HCT116 (cell line): ENCODE measurements at regions not wholly inside any gene's neighbourhood (a gene's known extent, or its start where the extent isn't known, plus 50 kb on each side); places are given as distances from the start of the nearest gene placed in this dataset.

Experiments
- ATAC-seq: fragments of 200-7000 bp; cut with Tn5 transposase; 2 replicates; pipeline ENCODE4 v1.9.1; 2020; ENCODE audit warnings: mild to moderate bottlenecking, moderate library complexity
- BruUV-seq: library from RNA; stranded (reverse); fragments of 400-500 nt; replicated peaks from 2 replicates; lab custom pipeline; 2021; lab: Mats Ljungman, UMichigan
- CTCF ChIA-PET: fragments of 300-600 bp; sonication (Branson Sonifier 250); formaldehyde crosslinking; loops from one replicate; lab custom pipeline; 2021; ENCODE audit warnings: antibody characterized with exemption; lab: Charles Lee
- POLR2A ChIA-PET: fragments of 300-600, 350-600 bp; sonication (Branson Sonifier 250); formaldehyde crosslinking; loops from one replicate; lab custom pipeline; 2021; ENCODE audit warnings: antibody characterized with exemption; lab: Charles Lee
- RAD21 ChIA-PET, 2 experiments: fragments of 300-600 bp; sonication (Branson Sonifier 250); formaldehyde crosslinking; loops; one replicate each; lab custom pipeline; 2023; ENCODE audit warnings: low total read pairs in 2 of 2; ENCODE audit not compliant: uncharacterized antibody in 2 of 2, unreplicated experiment in 2 of 2, low non-redundant PET in 1 of 2; lab: Charles Lee
- DNase-seq: peaks from one replicate; pipeline ENCODE4 v3.0.0-alpha.2; 2010; ENCODE audit warnings: low read depth, low spot score
- H2AFZ ChIP-seq: fragments of 200-600 bp; shearing (Covaris generic), sonication (generic); 2 replicates; pipeline ENCODE4 v1.6.1; 2017; ENCODE audit warnings: low read depth, mixed run types, mixed read lengths, antibody characterized with exemption, low read length; ENCODE audit not compliant: poor library complexity, severe bottlenecking
- H3K27ac ChIP-seq: 2 replicates; pipeline ENCODE4 v1.5.1; 2012; ENCODE audit warnings: low read depth, low read length
- H3K27me3 ChIP-seq: fragments of 200-600 bp; sonication (generic); 2 replicates; pipeline ENCODE4 v1.6.1; 2016; ENCODE audit warnings: mixed run types, low read length, mixed read lengths; ENCODE audit not compliant: insufficient read depth
- H3K36me3 ChIP-seq, 2 experiments: fragments of 200-500 bp in 1 of 2; fragments of 200-600 bp in 1 of 2; sonication (Bioruptor generic) in 1 of 2; sonication (generic) in 1 of 2; 2 replicates each; pipeline versions ENCODE4 v1.5.1 to v1.6.1; 2014 to 2016; ENCODE audit warnings: low read length in 2 of 2, inconsistent platforms in 1 of 2, mixed read lengths in 1 of 2, mixed run types in 1 of 2; ENCODE audit not compliant: insufficient read depth in 2 of 2, control insufficient read depth in 1 of 2
- H3K4me1 ChIP-seq, 2 experiments: fragments of 200-600 bp in 1 of 2; sonication (generic) in 1 of 2; 2 replicates each; pipeline versions ENCODE4 v1.5.1 to v1.6.1; 2012 to 2017; ENCODE audit warnings: low read length in 2 of 2, inconsistent platforms in 1 of 2, mild to moderate bottlenecking in 1 of 2, mixed read lengths in 1 of 2, mixed run types in 1 of 2, moderate library complexity in 1 of 2; ENCODE audit not compliant: insufficient read depth in 2 of 2, control insufficient read depth in 1 of 2
- H3K4me2 ChIP-seq: fragments of 200-600 bp; sonication (generic); 2 replicates; pipeline ENCODE4 v1.6.1; 2017; ENCODE audit warnings: mixed run types, low read length, mixed read lengths
- H3K4me3 ChIP-seq, 2 experiments: fragments of 200-600 bp in 1 of 2; sonication (generic) in 1 of 2; replicated peaks in 1 of 2; 2 replicates each; pipeline ENCODE4 v1.5.1; 2011 to 2016; ENCODE audit warnings: low read length in 2 of 2, control low read depth in 1 of 2, low read depth in 1 of 2, mild to moderate bottlenecking in 1 of 2, mixed read lengths in 1 of 2, mixed run types in 1 of 2
- H3K79me2 ChIP-seq: fragments of 200-600 bp; sonication (generic); 2 replicates; pipeline ENCODE4 v1.6.1; 2017; ENCODE audit warnings: mild to moderate bottlenecking, mixed run types, low read length, moderate library complexity, mixed read lengths; ENCODE audit not compliant: insufficient read depth
- H3K9ac ChIP-seq: fragments of 200-600 bp; sonication (generic); 2 replicates; pipeline ENCODE4 v1.6.1; 2016; ENCODE audit warnings: low read length, mixed read lengths
- H3K9me2 ChIP-seq: fragments of 200-600 bp; sonication (generic), shearing (Covaris generic); 2 replicates; pipeline ENCODE4 v1.6.1; 2017; ENCODE audit warnings: mixed run types, mild to moderate bottlenecking, moderate library complexity; ENCODE audit not compliant: insufficient read depth
- H3K9me3 ChIP-seq, 2 experiments: fragments of 200-500 bp in 1 of 2; fragments of 200-600 bp in 1 of 2; sonication (Bioruptor generic) in 1 of 2; sonication (generic) in 1 of 2; 2 replicates each; pipeline ENCODE4 v1.6.1; 2014 to 2017; ENCODE audit warnings: low read length in 2 of 2, mixed read lengths in 2 of 2, inconsistent platforms in 1 of 2, low read depth in 1 of 2, mild to moderate bottlenecking in 1 of 2, mixed run types in 1 of 2, moderate library complexity in 1 of 2; ENCODE audit not compliant: control insufficient read depth in 1 of 2, insufficient read depth in 1 of 2
- H4K20me1 ChIP-seq: fragments of 200-600 bp; sonication (generic), shearing (Covaris generic); 2 replicates; pipeline ENCODE4 v1.6.1; 2017; ENCODE audit warnings: mixed run types, mild to moderate bottlenecking, moderate library complexity; ENCODE audit not compliant: insufficient read depth
- EGR1 ChIP-seq: IDR thresholded peaks from 2 replicates; pipeline ENCODE4 v1.6.1; 2012; ENCODE audit warnings: low read depth
- EZH2 ChIP-seq: fragments of 200-600 bp; sonication (generic); IDR thresholded peaks from 2 replicates; pipeline ENCODE4 v1.6.1; 2017; ENCODE audit warnings: antibody characterized with exemption, mixed run types
- EZH2phosphoT487 ChIP-seq: fragments of 200-600 bp; IDR thresholded peaks from 2 replicates; pipeline ENCODE4 v1.6.1; 2018; ENCODE audit warnings: antibody characterized with exemption, borderline replicate concordance
- FOSL1 ChIP-seq: IDR thresholded peaks from 2 replicates; pipeline ENCODE4 v1.6.1; 2012; ENCODE audit warnings: low read depth
- JUND ChIP-seq: IDR thresholded peaks from 2 replicates; pipeline ENCODE4 v1.6.1; 2012
- RAD21 ChIP-seq: IDR thresholded peaks from 2 replicates; pipeline ENCODE4 v1.6.1; 2012; ENCODE audit warnings: low read depth, mild to moderate bottlenecking
- SIN3A ChIP-seq: IDR thresholded peaks from 2 replicates; pipeline ENCODE4 v1.6.1; 2012; ENCODE audit warnings: low read depth
- TCF7L2 ChIP-seq: IDR thresholded peaks from 2 replicates; pipeline ENCODE4 v1.7.0; 2011; ENCODE audit warnings: borderline replicate concordance, inconsistent platforms; ENCODE audit not compliant: insufficient read depth, insufficient read length; ENCODE audit errors: extremely low read depth
- ZFX ChIP-seq: fragments of 450-650 bp; IDR thresholded peaks from 2 replicates; pipeline ENCODE4 v1.6.1; 2017
- ZNF274 ChIP-seq: fragments of 200-500 bp; sonication (Bioruptor generic); IDR thresholded peaks from 2 replicates; pipeline ENCODE4 v1.6.1; 2014; ENCODE audit warnings: mild to moderate bottlenecking, low read depth, low read length, inconsistent platforms
- intact Hi-C: fragments of 100-400 bp; cut with micrococcal nuclease; formaldehyde crosslinking; loops from 2 replicates; pipeline ENCODE4 v1.10.0; 2022
- TF ChIP-seq, protein P1 (sequence below), 3 experiments: fragments of 200-600 bp in 1 of 3; sonication (generic) in 1 of 3; IDR thresholded peaks in 2 of 3; conservative IDR thresholded peaks in 1 of 3; 2 replicates each; pipeline ENCODE4 v1.5.1; 2012 to 2017; ENCODE audit warnings: low read depth in 2 of 3, low read length in 2 of 3, antibody characterized with exemption in 1 of 3, borderline replicate concordance in 1 of 3, control low read depth in 1 of 3, mild to moderate bottlenecking in 1 of 3, mixed read lengths in 1 of 3, mixed run types in 1 of 3, moderate library complexity in 1 of 3; ENCODE audit not compliant: insufficient read depth in 1 of 3
- TF ChIP-seq, protein P2 (sequence below): IDR thresholded peaks from 2 replicates; pipeline ENCODE4 v1.6.1; 2011; ENCODE audit warnings: mild to moderate bottlenecking, low read length, moderate library complexity; ENCODE audit not compliant: insufficient replicate concordance; ENCODE audit errors: extremely low read depth
- TF ChIP-seq, protein P3 (sequence below): IDR thresholded peaks from 2 replicates; pipeline ENCODE4 v1.6.1; 2012

DNA sequence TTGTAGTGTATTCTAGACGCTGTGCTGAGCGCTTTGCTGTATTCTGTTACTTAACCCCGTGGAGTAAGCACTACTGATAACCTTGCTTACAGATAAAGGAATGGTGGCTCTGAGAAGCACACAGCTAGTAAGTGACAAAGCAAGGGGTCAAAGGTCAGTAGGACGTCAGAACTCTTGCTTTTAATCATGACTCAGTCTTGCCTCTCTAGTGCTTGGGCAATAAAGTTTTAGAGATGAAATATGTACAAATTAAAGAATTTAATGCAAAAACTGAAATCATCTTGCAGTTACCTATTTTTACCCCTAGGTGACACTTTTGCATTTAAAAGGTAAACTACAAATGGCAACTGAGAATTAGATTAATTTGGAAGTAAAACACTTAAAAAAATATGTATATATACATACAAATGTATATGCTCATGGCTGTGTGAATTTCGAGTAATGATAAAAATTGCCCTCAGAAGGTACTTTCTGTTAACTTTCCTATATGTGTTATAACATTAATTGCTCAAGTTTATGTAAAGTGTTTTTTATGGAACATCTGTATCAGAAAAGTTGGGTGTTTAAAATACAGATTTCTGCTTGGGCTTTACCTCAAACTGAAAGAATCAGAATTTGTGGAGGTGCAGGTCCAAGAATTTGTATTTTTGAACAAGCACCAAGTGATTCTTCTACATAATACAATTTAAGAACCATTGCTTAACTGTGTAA, 175.1 kb upstream of the DAB2 start:
- Histone ChIP-seq H3K27ac (no peak overlapping the region), H3K79me2 (no peaks in the 10 kb centered on the region), H3K9me2 (no peaks in the 10 kb centered on the region), H3K9ac (no peak overlapping the region), H3K9me3 (no peaks in the 10 kb centered on the region), H3K4me3 (no peak overlapping the region), H3K27me3 (no peaks in the 10 kb centered on the region), H3K36me3 (no peaks in the 10 kb centered on the region), H3K4me1 (peaks cover 0 to 4% of the 10 kb centered on the region in 2 experiments; a peak in 1 of 4 replicates), H3K4me2 (no peak overlapping the region), H4K20me1 (no peaks in the 10 kb centered on the region), H2AFZ (peak overlapping the region; percentile 10)
- DNase-seq, result peak; percentile 24
- POLR2A ChIA-PET, result no interaction called here
- intact Hi-C loops, result loop anchor here (5.0 to 10.0 kb wide), 2 partner anchors 92 to 345 kb away; no protein-coding TSS in a partner anchor
- TF ChIP-seq SIN3A, result no peak
- no peak for TF ChIP-seq EZH2phosphoT487
- TF ChIP-seq RAD21, result peak; percentile 78
- TF ChIP-seq EGR1, result no peak
- TF ChIP-seq, protein P1, sequence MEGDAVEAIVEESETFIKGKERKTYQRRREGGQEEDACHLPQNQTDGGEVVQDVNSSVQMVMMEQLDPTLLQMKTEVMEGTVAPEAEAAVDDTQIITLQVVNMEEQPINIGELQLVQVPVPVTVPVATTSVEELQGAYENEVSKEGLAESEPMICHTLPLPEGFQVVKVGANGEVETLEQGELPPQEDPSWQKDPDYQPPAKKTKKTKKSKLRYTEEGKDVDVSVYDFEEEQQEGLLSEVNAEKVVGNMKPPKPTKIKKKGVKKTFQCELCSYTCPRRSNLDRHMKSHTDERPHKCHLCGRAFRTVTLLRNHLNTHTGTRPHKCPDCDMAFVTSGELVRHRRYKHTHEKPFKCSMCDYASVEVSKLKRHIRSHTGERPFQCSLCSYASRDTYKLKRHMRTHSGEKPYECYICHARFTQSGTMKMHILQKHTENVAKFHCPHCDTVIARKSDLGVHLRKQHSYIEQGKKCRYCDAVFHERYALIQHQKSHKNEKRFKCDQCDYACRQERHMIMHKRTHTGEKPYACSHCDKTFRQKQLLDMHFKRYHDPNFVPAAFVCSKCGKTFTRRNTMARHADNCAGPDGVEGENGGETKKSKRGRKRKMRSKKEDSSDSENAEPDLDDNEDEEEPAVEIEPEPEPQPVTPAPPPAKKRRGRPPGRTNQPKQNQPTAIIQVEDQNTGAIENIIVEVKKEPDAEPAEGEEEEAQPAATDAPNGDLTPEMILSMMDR (IDR thresholded peaks at IDR 0.05 in 2 of 3, conservative IDR thresholded peaks at IDR 0.05 in 1 of 3; ENCODE audit: borderline replicate concordance in 1 of 3, insufficient read depth in 1 of 3, low read depth in 2 of 3, low read length in 2 of 3), result peak; percentile 36 to 63 (median 56); a peak in 4 of 6 replicates
- RAD21 ChIA-PET, result no interaction called here
- CTCF ChIA-PET, result no interaction called here
- peak; percentile 42 for ATAC-seq
- no TSS peak for BruUV-seq

DNA sequence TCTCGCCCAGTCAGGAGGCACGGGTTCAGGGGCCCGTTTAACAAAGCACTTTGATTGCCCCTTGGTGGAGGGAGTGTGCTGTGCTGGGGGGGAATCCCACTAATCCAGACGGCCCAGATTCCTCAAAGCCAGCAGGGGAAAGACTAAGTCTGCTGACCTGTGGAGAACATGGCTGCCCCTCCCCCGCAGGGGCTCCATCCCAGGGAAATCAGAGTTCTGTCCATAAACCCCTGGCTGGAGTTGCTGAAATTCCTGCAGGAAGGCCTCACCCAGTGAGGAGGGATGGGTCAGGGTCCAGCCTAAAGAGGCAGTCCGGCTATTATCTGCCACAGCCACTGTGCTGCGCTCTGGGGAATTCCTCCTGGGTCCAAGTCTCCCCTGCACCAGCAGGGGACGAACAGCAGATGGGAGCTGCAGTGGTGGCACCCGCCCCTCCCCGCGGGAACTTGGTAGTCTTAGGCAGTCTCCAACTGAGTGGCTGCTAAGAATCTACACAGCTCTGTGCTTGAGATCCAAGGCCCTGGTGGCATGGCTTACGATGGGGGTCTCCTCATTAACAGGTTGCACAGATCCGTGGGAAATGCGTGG, 174.0 kb upstream of the DAB2 start:
- no peak overlapping the region for H3K4me2 ChIP-seq
- H3K9me2 ChIP-seq, result no peaks in the 10 kb centered on the region
- DNase-seq (no peak), ATAC-seq (no peak)
- H3K27me3 ChIP-seq, result no peaks in the 10 kb centered on the region
- BruUV-seq, result no TSS peak
- H2AFZ ChIP-seq, result no peak overlapping the region
- no peaks in the 10 kb centered on the region for H3K79me2 ChIP-seq
- no peak overlapping the region for H3K27ac ChIP-seq
- RAD21 ChIA-PET, result interaction anchor here in 1 of 2 experiments (0.6 kb wide), 1 partner anchor 1092 kb away, joined by 3 read pairs; no protein-coding TSS in a partner anchor
- no peaks in the 10 kb centered on the region for H3K36me3 ChIP-seq
- H3K4me1 ChIP-seq, result peaks cover 0 to 4% of the 10 kb centered on the region in 2 experiments; a peak in 1 of 4 replicates
- no peaks in the 10 kb centered on the region for H3K9me3 ChIP-seq
- H4K20me1 ChIP-seq, result no peaks in the 10 kb centered on the region
- H3K4me3 ChIP-seq, result no peak overlapping the region
- CTCF ChIA-PET, result no interaction called here
- no peak overlapping the region for H3K9ac ChIP-seq
- POLR2A ChIA-PET, result no interaction called here
- intact Hi-C loops, result no loop called here
- TF ChIP-seq ZFX (no peak), EZH2 (no peak), EGR1 (no peak), FOSL1 (no peak), ZNF274 (no peak), EZH2phosphoT487 (no peak), JUND (no peak), TCF7L2 (no peak)
- TF ChIP-seq, protein P2, sequence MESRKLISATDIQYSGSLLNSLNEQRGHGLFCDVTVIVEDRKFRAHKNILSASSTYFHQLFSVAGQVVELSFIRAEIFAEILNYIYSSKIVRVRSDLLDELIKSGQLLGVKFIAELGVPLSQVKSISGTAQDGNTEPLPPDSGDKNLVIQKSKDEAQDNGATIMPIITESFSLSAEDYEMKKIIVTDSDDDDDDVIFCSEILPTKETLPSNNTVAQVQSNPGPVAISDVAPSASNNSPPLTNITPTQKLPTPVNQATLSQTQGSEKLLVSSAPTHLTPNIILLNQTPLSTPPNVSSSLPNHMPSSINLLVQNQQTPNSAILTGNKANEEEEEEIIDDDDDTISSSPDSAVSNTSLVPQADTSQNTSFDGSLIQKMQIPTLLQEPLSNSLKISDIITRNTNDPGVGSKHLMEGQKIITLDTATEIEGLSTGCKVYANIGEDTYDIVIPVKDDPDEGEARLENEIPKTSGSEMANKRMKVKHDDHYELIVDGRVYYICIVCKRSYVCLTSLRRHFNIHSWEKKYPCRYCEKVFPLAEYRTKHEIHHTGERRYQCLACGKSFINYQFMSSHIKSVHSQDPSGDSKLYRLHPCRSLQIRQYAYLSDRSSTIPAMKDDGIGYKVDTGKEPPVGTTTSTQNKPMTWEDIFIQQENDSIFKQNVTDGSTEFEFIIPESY, result no peak
- TF ChIP-seq, protein P3, sequence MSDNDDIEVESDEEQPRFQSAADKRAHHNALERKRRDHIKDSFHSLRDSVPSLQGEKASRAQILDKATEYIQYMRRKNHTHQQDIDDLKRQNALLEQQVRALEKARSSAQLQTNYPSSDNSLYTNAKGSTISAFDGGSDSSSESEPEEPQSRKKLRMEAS, result no peak
